ENCODE measurements at regions not wholly inside any gene's neighbourhood (a gene's known extent, or its start where the extent isn't known, plus 50 kb on each side); places are given as distances from the start of the nearest gene placed in this dataset.
"Not testable (repeated sequence)": the region's sequence is repeated elsewhere in the genome, so short reads cannot be mapped to it uniquely, and the experiment has no call there.

DNA sequence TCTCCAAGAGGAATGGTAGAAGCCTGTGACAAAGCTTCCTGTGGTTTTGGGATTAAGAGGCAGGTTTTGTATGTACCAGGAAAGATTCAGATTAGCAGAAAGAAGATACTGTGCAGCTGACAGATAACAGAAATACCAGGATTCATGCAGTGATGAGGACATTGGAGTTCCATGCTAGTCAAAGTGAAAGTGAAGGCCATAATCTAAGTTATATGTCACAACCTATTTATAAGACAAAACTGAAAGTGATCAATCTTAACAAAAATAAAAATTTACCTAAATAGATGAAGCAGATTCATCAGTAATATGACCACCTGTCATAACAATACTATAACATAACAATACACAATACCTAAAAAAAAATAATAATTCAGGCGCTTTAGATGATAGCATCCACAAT is 1305.2 kb upstream of the PCDH9 start:
- TF ChIP-seq, protein P1, sequence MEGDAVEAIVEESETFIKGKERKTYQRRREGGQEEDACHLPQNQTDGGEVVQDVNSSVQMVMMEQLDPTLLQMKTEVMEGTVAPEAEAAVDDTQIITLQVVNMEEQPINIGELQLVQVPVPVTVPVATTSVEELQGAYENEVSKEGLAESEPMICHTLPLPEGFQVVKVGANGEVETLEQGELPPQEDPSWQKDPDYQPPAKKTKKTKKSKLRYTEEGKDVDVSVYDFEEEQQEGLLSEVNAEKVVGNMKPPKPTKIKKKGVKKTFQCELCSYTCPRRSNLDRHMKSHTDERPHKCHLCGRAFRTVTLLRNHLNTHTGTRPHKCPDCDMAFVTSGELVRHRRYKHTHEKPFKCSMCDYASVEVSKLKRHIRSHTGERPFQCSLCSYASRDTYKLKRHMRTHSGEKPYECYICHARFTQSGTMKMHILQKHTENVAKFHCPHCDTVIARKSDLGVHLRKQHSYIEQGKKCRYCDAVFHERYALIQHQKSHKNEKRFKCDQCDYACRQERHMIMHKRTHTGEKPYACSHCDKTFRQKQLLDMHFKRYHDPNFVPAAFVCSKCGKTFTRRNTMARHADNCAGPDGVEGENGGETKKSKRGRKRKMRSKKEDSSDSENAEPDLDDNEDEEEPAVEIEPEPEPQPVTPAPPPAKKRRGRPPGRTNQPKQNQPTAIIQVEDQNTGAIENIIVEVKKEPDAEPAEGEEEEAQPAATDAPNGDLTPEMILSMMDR (IDR thresholded peaks at IDR 0.05) = no peak
- Histone ChIP-seq H3K4me1 (ENCODE audit: control insufficient read depth in 1 of 2, low read depth in 2 of 2) (no peaks in the 10 kb centered on the region), H3K27ac (no peak overlapping the region), H3K9me3 (no peaks in the 10 kb centered on the region), H3K4me3 (no peak overlapping the region), H3K36me3 (no peaks in the 10 kb centered on the region), H3K27me3 (replicated peaks; ENCODE audit: insufficient read depth) (no peaks in the 10 kb centered on the region)
- no peak for ATAC-seq (ENCODE audit: insufficient number of reproducible peaks, low FRiP score, low read depth)
- DNase-seq (ENCODE audit: low spot score) = no peak

DNA sequence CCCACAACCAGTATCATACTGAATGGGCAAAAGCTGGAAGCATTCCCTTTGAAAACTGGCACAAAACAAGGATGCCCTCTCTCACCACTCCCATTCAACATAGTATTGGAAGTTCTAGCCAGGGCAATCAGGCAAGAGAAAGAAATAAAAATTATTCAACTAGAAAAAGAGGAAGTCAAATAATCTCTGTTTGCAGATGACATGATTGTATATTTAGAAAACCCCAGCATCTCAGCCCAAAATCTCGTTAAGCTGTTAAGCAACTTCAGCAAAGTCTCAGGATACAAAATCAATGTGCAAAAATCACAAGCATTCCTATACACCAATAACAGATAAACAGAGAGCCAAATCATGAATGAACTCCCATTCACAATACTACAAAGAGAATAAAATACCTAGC is 1297.0 kb upstream of the PCDH9 start:
- not testable (repeated sequence) for H3K4me3 ChIP-seq; H3K4me1 ChIP-seq (ENCODE audit: control insufficient read depth in 1 of 2, low read depth in 2 of 2); DNase-seq (ENCODE audit: low spot score); ATAC-seq (ENCODE audit: insufficient number of reproducible peaks, low FRiP score, low read depth); H3K27ac ChIP-seq; H3K9me3 ChIP-seq; H3K27me3 ChIP-seq (replicated peaks; ENCODE audit: insufficient read depth); H3K36me3 ChIP-seq

DNA sequence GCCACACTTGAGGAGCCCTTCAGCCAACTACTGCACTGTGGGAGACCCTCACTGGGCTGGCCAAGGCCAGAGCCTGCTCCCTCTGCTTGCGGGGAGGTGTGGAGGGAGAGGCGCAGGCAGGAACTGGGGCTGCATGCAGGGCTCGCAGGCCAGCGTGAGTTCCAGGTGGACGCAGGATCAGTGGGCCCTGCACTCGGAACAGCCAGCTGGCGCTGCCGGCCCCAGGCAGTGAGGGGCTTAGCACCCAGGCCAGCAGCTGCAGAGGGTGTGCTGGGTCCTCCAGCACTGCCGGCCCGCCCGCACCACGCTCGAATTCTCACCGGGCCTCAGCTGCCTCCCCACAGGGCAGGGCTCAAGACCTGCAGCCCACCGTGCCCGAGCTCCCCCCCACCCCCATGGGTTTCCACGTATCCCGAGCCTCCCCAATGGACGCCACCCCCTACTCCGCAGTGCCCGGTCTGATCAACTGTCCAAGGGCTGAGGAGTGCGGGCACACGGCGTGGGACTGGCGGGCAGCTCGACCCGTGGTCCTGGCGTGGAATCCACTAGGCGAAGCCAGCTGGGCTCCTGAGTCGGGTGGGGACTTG is 1293.8 kb upstream of the PCDH9 start:
- Histone ChIP-seq H3K4me3 (no peak overlapping the region), H3K27me3 (replicated peaks; ENCODE audit: insufficient read depth) (no peaks in the 10 kb centered on the region), H3K4me1 (ENCODE audit: control insufficient read depth in 1 of 2, low read depth in 2 of 2) (no peaks in the 10 kb centered on the region), H3K27ac (no peak overlapping the region), H3K36me3 (no peaks in the 10 kb centered on the region), H3K9me3 (peaks cover 4% of the 10 kb centered on the region)
- TF ChIP-seq, protein P1 (IDR thresholded peaks at IDR 0.05) = no peak
- ATAC-seq (ENCODE audit: insufficient number of reproducible peaks, low FRiP score, low read depth) (no peak), DNase-seq (ENCODE audit: low spot score) (no peak)

DNA sequence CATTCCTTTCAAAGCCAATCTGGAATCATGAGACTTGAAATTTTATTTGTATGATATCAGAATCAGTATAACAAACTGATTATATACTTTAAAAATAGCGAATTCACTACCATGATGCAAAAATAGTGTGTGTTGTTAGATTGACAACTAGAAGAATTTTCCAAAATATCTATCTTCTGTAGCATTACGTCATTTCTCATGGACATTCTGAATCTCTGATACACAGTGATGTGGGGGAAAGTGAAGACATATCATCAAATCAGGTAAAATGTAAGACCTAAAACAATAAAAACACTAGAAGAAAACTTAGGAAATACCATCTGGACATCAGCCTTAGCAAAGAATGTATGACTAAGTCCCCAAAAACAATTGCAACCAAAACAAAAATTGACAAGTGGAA is 1292.0 kb upstream of the PCDH9 start:
- peaks cover 4% of the 10 kb centered on the region for H3K9me3 ChIP-seq
- DNase-seq (ENCODE audit: low spot score) (no peak), ATAC-seq (ENCODE audit: insufficient number of reproducible peaks, low FRiP score, low read depth) (no peak)
- H3K27me3 ChIP-seq (replicated peaks; ENCODE audit: insufficient read depth) = no peaks in the 10 kb centered on the region
- no peak overlapping the region for H3K27ac ChIP-seq
- H3K36me3 ChIP-seq = no peaks in the 10 kb centered on the region
- H3K4me3 ChIP-seq = no peak overlapping the region
- no peaks in the 10 kb centered on the region for H3K4me1 ChIP-seq (ENCODE audit: control insufficient read depth in 1 of 2, low read depth in 2 of 2)
- TF ChIP-seq, protein P1 (IDR thresholded peaks at IDR 0.05) = no peak

DNA sequence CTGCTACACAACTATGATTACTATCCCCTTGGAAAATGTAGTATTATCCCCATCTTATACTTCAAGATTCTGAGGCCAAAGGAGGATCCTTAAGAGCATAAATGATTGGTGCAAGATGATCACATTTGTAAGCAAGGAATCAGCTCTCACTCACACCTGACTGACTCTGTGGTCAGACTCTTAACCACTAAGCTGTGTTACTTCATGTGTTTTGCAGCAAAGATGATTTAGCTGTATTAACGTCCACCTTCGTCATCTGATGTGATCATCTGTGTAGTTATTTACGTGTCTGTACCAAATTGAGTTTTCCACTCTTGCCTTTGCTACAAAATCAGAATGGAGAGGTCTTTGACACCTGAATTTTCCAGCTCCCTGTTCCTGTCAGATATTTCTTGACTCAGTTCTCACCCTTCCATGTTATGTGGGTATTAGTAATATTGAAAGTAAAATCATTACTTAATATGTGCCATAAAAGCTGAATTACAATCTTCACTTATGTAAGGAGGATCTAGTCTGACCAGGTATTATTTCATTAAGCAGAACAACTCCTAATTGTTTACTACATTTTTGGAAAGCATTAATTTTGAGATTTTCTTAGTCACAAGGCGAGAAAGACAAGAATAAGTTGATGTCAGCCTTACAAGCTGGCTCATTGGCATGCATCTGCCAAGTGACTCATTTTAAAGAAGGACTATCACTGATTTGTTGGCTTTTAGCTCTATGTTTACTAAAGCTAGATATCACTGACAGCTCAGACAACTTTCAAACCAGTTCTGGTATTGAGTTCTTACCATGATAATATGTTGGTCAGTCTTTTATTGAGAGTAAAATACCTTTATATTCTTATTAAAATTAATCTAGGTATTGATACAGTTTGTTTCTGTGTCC is 1279.8 kb upstream of the PCDH9 start:
- TF ChIP-seq, protein P1 (IDR thresholded peaks at IDR 0.05) = no peak
- no peak for DNase-seq (ENCODE audit: low spot score)
- Histone ChIP-seq H3K27ac (no peak overlapping the region), H3K4me3 (no peak overlapping the region), H3K36me3 (no peaks in the 10 kb centered on the region), H3K4me1 (ENCODE audit: control insufficient read depth in 1 of 2, low read depth in 2 of 2) (no peaks in the 10 kb centered on the region), H3K9me3 (no peaks in the 10 kb centered on the region), H3K27me3 (replicated peaks; ENCODE audit: insufficient read depth) (no peaks in the 10 kb centered on the region)
- ATAC-seq (ENCODE audit: insufficient number of reproducible peaks, low FRiP score, low read depth) = no peak
